Sigmoid colon (tissue), 6 donors: ENCODE measurements at regions not wholly inside any gene's neighbourhood (a gene's known extent, or its start where the extent isn't known, plus 50 kb on each side); places are given as distances from the start of the nearest gene placed in this dataset.

Experiments
- DNase-seq: peaks from one replicate; pipeline ENCODE4 v3.0.0-alpha.2; 2019
- H3K27ac ChIP-seq, 4 donors: fragments of 200-600 bp; sonication (generic); one replicate each; pipeline ENCODE4 v1.5.1; 2016 to 2019; ENCODE audit warnings: mild to moderate bottlenecking in 1 of 4
- H3K27me3 ChIP-seq, 3 donors: fragments of 200-600 bp; sonication (generic); one replicate each; pipeline ENCODE4 v1.5.1; 2019; ENCODE audit warnings: mild to moderate bottlenecking in 1 of 3
- H3K36me3 ChIP-seq, 4 donors: fragments of 200-600 bp; sonication (generic); one replicate each; pipeline ENCODE4 v1.5.1; 2016 to 2019
- H3K4me1 ChIP-seq, 4 donors: fragments of 200-600 bp; sonication (generic); one replicate each; pipeline ENCODE4 v1.5.1; 2017 to 2019
- H3K4me3 ChIP-seq, 4 donors: fragments of 200-600 bp; sonication (generic); one replicate each; pipeline ENCODE4 v1.5.1; 2017 to 2019; ENCODE audit warnings: mild to moderate bottlenecking in 2 of 4, moderate library complexity in 1 of 4
- H3K9me3 ChIP-seq, 4 donors: fragments of 200-600 bp in 3 of 4; sonication (generic) in 3 of 4; one replicate each; pipeline versions ENCODE4 v1.5.1 to v1.6.1; 2013 to 2019
- EP300 ChIP-seq, 4 donors: sonication (generic); formaldehyde crosslinking; IDR thresholded peaks; one replicate each; pipeline ENCODE4 v1.6.1; 2017; ENCODE audit warnings: antibody characterized with exemption in 4 of 4
- POLR2A ChIP-seq, 2 donors: fragments of 450-650 bp; IDR thresholded peaks; one replicate each; pipeline ENCODE4 v1.6.1; 2016; ENCODE audit warnings: antibody characterized with exemption in 2 of 2, mild to moderate bottlenecking in 2 of 2, moderate library complexity in 2 of 2
- POLR2AphosphoS5 ChIP-seq, 4 donors: sonication (generic); formaldehyde crosslinking; IDR thresholded peaks; one replicate each; pipeline ENCODE4 v1.6.1; 2017; ENCODE audit warnings: antibody characterized with exemption in 4 of 4
- WGBS, 2 donors: extraction: QIAGEN DNeasy Blood & Tissue Kit; methylation state at CpG; one replicate each; pipeline ENCODE4 v1.1.7; 2013; 5-methylcytosine and 5-hydroxymethylcytosine counted together
- intact Hi-C: fragments of 100-400 bp; cut with DNase I; formaldehyde crosslinking; loops from one replicate; pipeline ENCODE4 v1.15.1; 2023
- TF ChIP-seq, protein P1 (sequence below), 4 experiments: fragments of 450-650 bp in 3 of 4; fragments of 200-600 bp in 1 of 4; IDR thresholded peaks; one replicate each; pipeline ENCODE4 v1.5.1; 2016 to 2019; ENCODE audit warnings: antibody characterized with exemption in 4 of 4, mild to moderate bottlenecking in 3 of 4, moderate library complexity in 2 of 4
- donor health status: healthy with polysubstance abuse.
- donor health status: healthy.

DNA sequence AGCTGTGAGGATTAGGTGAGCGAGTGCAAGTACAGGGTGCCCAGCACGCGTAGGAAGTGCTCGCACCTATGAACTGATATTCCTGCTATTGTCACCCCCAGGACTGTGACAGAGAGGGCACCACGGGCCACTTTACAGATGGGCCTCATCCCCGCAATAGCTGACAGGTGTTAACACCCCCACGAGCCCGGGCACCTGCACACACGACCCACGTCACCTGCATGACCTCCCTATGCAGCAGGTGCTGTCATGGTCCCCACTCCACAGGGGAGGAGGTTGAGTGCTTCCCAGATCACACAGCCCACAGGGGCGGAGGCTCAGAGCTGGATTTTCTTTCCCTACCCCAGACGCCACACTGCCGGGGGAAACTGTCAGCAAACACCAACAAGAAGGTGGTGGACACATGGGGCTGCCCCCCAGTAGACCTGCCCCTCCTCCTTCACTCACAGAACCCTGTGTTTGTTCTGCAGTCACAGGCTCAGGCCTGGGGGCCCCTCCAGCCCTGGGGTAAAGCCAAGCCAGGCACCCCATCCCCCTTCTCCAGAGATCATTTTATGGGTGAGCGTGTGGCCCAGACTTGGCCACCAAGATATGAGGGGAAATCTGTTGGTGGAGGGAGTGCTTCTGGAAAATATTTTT, 465.5 kb downstream of the MATN1 start:
- no peaks in the 10 kb centered on the region for H3K4me1 ChIP-seq
- H3K9me3 ChIP-seq: no peaks in the 10 kb centered on the region
- peak; percentile 36 for DNase-seq
- peaks cover 0 to 53% (median 3%) of the 10 kb centered on the region in 3 donors for H3K27me3 ChIP-seq
- no peak overlapping the region for H3K4me3 ChIP-seq
- no peaks in the 10 kb centered on the region for H3K36me3 ChIP-seq
- 71 to 82% methylated on average over 14 of the region's 14 CpGs for WGBS, 2 donors
- intact Hi-C loops: no loop called here
- TF ChIP-seq EP300 (IDR thresholded peaks at IDR 0.05) (no peak), POLR2AphosphoS5 (IDR thresholded peaks at IDR 0.05) (no peak), POLR2A (IDR thresholded peaks at IDR 0.05) (no peak)
- TF ChIP-seq, protein P1, sequence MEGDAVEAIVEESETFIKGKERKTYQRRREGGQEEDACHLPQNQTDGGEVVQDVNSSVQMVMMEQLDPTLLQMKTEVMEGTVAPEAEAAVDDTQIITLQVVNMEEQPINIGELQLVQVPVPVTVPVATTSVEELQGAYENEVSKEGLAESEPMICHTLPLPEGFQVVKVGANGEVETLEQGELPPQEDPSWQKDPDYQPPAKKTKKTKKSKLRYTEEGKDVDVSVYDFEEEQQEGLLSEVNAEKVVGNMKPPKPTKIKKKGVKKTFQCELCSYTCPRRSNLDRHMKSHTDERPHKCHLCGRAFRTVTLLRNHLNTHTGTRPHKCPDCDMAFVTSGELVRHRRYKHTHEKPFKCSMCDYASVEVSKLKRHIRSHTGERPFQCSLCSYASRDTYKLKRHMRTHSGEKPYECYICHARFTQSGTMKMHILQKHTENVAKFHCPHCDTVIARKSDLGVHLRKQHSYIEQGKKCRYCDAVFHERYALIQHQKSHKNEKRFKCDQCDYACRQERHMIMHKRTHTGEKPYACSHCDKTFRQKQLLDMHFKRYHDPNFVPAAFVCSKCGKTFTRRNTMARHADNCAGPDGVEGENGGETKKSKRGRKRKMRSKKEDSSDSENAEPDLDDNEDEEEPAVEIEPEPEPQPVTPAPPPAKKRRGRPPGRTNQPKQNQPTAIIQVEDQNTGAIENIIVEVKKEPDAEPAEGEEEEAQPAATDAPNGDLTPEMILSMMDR (IDR thresholded peaks at IDR 0.05): no peak
- no peak overlapping the region for H3K27ac ChIP-seq

DNA sequence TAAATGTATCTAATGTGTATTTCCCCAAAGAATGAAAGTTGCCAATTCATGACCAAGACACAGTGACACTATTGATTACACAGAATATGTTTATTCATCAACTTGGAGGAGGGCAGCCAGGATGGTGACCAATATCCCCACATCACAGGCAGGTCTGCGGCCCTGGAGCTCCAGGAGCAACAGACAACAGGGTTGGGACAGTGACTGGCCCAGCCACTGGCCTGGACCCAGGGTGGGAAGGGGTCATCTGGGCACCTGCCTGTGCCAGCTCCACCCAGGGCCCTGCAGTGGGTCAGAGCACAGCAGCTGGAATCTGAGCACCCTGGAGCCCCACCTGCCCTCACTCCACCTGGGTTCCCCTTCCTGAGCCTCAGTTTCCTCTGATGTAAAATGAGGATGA, 466.1 kb downstream of the MATN1 start:
- WGBS, 2 donors: 76 to 93% methylated on average over 1 of the region's 1 CpG
- H3K27ac ChIP-seq: no peak overlapping the region
- no peaks in the 10 kb centered on the region for H3K4me1 ChIP-seq
- no peak for TF ChIP-seq POLR2A (IDR thresholded peaks at IDR 0.05)
- no peak for TF ChIP-seq EP300 (IDR thresholded peaks at IDR 0.05)
- TF ChIP-seq, protein P1 (IDR thresholded peaks at IDR 0.05): no peak
- TF ChIP-seq POLR2AphosphoS5 (IDR thresholded peaks at IDR 0.05): no peak
- H3K4me3 ChIP-seq: no peak overlapping the region
- H3K9me3 ChIP-seq: no peaks in the 10 kb centered on the region
- H3K27me3 ChIP-seq: peaks cover 0 to 58% (median 3%) of the 10 kb centered on the region in 3 donors
- intact Hi-C loops: no loop called here
- H3K36me3 ChIP-seq: no peaks in the 10 kb centered on the region
- DNase-seq: peak; percentile 53

GRCh38 chr1:30256911-30257310, 466.5 kb downstream of the MATN1 start:
- no peak overlapping the region for H3K27ac ChIP-seq
- TF ChIP-seq POLR2AphosphoS5 (IDR thresholded peaks at IDR 0.05) (no peak), EP300 (IDR thresholded peaks at IDR 0.05) (no peak), POLR2A (IDR thresholded peaks at IDR 0.05) (no peak)
- TF ChIP-seq, protein P1 (IDR thresholded peaks at IDR 0.05): no peak
- no peaks in the 10 kb centered on the region for H3K9me3 ChIP-seq
- no peaks in the 10 kb centered on the region for H3K36me3 ChIP-seq
- no peaks in the 10 kb centered on the region for H3K4me1 ChIP-seq
- intact Hi-C loops: no loop called here
- peak; percentile 44 for DNase-seq
- H3K4me3 ChIP-seq: no peak overlapping the region
- WGBS, 2 donors: 73 to 80% methylated on average over 6 of the region's 6 CpGs
- H3K27me3 ChIP-seq: peaks cover 0 to 62% (median 3%) of the 10 kb centered on the region in 3 donors

GRCh38 chr1:30255111-30255724, 468.2 kb downstream of the MATN1 start:
- no peak overlapping the region for H3K4me3 ChIP-seq
- H3K27ac ChIP-seq: no peak overlapping the region
- H3K27me3 ChIP-seq: peaks cover 0 to 72% (median 3%) of the 10 kb centered on the region in 3 donors
- DNase-seq: no peak
- 53 to 62% methylated on average over 5 of the region's 5 CpGs for WGBS, 2 donors
- TF ChIP-seq, protein P1 (IDR thresholded peaks at IDR 0.05): no peak
- TF ChIP-seq POLR2AphosphoS5 (IDR thresholded peaks at IDR 0.05) (no peak), EP300 (IDR thresholded peaks at IDR 0.05) (no peak), POLR2A (IDR thresholded peaks at IDR 0.05) (no peak)
- no peaks in the 10 kb centered on the region for H3K36me3 ChIP-seq
- H3K4me1 ChIP-seq: no peaks in the 10 kb centered on the region
- H3K9me3 ChIP-seq: no peaks in the 10 kb centered on the region
- intact Hi-C loops: no loop called here
